COLO668 (cell line): ENCODE measurements at regions not wholly inside any gene's neighbourhood (a gene's known extent, or its start where the extent isn't known, plus 50 kb on each side); places are given as distances from the start of the nearest gene placed in this dataset.
"Not testable (repeated sequence)": the region's sequence is repeated elsewhere in the genome, so short reads cannot be mapped to it uniquely, and the experiment has no call there.

Experiments used
- DNase-seq: peaks from one replicate; lab custom pipeline; 2025; ENCODE audit not compliant: unreplicated experiment; lab: John Stamatoyannopoulos, UW

DNA sequence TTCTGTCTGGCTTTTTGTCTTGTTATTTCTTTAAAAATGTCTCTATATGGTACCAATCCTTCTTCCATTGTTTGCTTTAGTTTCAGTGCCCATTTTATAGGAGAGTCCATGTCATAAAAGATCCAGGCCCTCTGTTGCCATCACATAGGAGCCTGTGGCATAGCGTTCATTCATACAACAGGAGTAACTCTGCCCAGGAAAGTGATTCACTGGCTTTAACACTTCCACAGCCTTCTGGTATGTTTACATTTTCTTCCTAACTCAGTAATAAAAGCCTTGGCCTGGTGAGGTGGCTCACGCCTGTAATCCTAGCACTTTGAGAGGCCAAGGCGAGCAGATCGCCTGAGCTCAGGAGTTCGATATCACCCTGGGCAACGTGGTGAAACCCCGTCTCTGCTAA is 519.3 kb upstream of the PTGER4 start:
- no peak for DNase-seq

DNA sequence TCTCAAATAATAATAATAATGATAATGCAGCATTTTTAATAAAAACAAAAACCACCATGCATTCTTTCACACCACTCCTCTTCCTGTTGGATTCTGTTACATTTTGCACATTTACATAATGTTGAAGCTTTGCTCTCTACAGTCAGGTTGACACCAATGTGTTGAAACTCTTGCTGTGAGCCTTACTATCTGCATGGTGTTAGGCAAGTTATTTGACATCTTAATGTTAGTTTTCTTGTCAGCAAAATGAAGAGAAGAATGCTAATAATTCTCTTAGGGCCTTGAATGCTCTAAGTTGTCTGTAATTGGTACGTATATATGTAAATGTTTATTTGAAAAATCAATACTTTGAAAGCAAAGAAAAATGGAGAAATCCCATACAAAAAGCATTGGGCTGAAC is 525.5 kb upstream of the PTGER4 start:
- DNase-seq, result no peak

DNA sequence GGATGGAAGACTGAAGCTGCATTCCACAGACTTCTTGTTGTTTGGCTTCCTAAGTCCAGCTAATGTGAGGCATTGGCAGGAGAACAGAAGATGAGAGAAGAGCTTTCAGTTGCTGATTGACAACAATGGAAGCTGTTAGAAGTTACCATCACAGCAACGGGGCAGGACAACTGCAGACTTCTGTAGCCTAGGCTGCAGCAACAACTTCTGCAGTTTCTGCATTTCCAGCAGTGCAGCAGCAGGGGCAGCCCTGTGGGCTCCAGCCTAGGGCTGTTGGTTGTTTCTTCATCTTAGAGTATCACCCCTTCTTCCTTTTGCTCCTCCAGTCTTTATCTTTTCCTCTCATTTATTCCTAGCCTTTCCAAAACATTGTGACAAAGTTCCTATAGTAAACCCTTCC is 528.8 kb upstream of the PTGER4 start:
- no peak for DNase-seq

DNA sequence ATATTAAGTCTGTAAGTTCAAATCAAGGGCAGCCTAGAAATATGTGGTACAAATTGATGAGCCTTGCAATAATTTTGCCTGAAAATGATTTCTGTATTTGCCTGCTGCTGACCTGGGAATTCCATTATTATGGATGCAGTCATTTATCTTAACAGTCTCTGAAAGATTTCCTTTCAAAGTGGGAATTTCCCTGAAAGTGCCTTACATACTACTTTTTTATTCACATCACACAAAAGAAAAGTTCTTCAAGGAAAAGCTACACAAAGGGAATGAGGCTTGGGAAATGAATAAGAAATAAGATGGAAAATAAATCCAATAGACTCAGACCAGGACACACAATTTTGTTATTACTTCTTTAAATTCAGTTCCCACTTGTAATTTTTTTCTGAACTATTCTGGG is 537.8 kb upstream of the PTGER4 start:
- DNase-seq, result no peak

DNA sequence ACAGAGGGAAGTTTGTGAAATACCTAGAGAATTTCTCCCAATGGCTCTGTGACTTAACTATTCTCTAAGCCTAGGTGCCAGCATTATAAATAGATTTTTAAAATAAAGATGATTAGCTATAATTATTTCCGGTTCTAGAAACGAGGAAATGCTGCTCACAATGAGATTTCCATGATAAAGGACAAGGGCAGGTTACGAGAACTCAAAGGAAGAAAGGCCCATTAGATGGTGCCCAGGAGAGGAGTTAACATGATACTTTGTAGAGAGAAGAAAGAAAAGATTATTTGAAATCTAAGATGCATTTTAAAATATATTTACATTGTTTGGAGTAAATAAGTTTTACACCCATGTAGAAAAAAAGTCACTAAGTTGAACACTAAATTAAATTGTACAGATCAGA is 538.3 kb upstream of the PTGER4 start:
- DNase-seq, result no peak

DNA sequence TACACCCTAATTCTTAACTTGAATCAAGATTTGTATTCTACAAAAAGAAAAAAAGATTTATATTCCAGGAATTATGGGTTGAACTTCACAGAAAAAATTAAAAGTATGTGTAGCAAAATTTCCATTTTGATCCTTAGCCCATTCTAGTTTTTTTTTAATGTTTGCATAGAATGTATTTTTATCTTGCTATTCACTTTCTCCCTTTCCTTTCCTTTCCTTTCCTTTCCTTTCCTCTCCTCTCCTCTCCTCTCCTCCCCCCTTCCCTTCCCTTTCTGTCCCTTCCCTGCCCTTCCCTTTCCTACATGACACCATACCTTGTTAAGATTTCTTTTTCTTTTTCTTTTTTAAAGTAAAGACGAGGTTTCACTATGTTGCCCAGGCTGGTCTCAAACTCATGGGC is 542.5 kb upstream of the PTGER4 start:
- DNase-seq, result no peak

DNA sequence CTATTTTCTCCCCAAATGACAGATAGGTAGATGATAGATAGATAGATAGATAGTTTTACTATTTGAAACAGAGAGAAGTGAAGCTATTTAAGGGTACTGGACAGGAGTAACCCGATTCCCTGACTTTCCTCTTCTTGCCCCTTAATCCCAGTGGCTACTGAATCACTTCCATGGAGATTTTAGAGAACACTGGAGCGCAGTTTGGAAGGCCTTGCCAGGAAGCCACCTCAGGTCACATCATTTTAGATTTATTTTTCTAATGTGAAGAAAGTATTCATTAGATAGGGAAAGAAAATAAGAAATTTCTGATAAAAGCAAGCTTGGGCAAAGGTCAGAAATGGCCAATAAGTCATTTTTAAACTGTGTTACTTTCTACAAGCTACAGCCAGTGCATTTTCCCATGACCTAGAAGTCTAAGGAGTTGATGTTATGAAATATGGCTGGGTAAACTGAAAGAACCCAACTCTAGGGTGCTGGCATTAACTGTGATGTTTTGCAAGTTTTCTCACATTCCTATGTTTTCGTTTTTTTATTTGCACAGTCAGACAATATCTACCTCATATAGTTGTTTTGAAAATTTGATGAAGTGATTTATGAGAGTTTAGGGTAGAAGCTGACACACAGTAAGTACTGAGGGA is 544.7 kb upstream of the PTGER4 start:
- DNase-seq, result no peak

DNA sequence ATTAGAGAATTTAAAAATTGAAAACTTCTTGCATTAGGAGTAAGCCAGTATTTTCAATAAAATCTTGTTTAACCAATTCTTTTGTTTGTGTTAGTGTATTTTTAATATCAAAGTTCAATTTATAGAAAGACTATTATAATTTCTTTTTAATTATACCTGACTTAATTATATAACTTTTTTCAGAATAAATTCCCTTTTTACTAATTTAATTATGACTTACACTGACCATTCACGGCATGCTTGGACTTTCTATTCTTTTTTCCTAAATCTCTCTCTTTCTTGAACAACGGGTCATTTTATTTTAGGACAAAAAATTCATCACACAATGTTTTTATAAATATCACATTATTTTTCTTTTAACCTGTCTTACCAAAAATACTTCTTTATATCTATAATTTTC is 555.3 kb upstream of the PTGER4 start:
- no peak for DNase-seq

DNA sequence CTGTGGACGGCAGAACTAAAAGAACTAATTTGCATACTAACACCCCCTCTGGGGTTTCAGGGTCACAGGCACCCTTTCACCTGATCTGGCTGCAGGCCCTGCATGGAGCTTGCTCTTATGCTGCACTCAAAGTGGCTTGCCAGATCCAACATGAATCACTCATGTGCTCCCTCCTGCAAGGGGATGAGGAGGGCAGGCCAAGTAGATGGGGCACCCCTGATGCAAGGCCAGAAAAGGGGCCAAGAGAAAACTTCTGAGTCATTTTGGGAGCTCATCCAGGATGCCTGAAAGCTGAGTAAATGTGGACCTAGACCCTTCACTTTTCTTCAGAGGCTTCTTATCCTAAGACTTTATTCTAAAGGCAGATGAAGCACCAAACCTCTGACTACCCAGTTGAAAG is 558.5 kb upstream of the PTGER4 start:
- DNase-seq, result no peak

DNA sequence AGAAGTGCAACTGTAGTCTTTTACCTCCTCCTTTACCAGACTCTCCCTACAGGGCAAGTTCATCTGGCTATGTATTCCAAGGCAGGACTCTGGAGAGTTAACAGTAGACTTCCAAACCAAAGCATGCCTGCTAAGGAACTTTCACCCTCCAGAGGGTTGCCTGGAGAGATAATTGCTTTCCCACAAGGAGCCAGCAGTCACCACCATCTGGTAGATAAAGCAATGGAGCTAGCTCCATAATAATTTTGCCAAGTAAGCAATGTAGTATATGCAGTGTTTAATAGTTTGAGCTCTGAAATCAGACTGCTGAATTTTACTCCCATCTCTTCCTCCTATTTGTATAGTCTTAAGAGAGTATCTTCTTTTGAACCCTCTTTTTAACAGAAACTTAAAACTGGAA is 566.8 kb upstream of the PTGER4 start:
- no peak for DNase-seq

DNA sequence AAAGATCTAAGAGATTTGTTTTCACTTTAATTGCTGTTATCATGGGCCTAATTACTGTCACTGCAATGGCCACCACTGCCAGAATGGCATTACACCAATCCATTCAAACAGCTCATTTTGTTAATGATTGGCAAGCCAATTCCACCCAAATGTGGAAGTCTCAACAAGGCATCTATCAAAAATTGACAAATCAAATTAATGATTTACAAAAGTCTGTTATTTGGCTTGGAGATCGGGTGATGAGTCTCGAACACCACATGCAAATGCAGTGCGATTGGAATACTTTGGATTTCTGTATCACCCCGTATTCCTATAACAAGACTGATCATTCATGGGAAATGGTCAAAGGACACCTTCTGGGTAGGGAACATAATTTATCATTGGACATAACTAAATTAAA is 568.7 kb upstream of the PTGER4 start:
- DNase-seq, result not testable (repeated sequence)

DNA sequence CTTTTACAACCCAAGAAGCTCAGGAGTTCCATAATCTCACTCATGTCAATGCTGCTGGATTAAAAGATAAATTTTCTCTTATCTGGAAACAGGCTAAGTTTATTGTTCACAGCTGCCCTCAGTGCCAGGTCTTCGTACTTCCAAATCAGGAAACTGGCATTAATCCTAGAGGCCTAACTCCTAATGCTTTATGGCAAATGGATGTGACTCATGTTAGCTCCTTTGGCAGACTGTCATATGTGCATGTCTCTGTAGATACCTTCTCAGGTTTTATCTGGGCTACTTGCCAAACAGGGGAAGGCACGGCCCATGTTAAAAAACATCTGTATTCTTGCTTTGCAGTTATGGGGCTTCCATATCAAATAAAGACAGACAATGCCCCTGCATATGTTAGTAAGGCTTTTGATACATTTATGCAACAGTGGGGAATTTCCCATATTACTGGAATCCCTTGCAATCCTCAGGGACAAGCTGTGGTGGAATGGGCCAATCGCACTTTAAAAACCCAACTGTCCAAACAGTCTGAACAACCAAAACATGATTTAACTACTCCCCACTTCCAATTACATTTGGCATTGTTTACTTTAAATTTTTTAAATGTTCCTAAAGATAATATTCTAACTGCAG is 570.8 kb upstream of the PTGER4 start:
- DNase-seq, result not testable (repeated sequence)

DNA sequence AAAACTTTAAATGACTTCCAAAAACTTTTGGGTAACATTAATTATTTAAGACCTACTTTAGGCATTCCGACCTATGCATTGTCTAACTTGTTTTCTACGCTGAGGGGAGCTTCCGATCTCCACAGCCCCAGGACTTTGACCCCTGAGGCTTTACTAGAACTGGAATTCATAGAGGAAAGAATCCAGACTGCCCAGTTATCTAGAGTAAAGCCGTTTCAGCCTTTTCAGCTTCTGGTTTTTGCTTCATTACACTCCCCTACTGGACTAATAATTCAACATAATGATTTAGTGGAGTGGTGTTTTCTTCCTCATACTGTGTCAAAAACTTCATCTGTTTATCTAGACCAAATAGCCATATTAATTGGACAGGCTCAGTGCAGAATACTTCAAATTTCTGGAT is 571.9 kb upstream of the PTGER4 start:
- not testable (repeated sequence) for DNase-seq

DNA sequence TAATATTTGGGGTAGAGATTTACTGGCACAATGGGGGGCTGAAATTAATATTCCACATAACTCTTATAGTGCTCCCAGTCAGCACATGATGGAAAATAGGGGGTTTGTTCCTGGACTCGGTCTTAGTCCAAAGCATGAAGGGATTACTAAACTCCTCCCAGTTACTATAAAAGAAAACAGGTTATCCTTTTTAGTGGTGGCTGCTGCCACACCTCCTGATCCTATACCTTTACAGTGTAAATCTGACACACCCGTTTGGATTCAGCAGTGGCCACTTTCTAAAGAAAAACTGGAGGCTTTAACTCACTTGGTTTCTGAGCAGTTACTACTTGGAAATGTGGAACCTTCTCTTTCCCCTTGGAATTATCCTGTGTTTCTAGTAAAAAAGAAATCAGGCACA is 572.9 kb upstream of the PTGER4 start:
- DNase-seq, result no peak

DNA sequence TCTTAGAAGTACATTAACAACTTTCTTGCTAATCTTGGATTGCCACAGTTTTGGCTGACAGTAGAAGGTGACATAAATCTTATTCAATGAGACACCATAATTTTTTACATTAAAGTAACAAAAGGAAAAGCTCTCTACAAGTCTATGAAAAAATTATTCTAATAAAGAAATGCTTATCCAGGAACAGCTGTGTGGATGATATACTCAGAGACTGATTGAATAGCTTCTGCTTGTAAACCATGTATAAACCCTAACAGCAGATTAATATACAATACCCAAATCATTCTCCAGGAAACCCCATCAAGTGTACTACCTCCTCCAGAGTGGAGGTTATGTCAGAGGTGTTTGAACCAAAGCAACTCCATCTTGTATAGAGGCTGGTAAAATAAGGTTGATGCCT is 581.4 kb upstream of the PTGER4 start:
- no peak for DNase-seq

DNA sequence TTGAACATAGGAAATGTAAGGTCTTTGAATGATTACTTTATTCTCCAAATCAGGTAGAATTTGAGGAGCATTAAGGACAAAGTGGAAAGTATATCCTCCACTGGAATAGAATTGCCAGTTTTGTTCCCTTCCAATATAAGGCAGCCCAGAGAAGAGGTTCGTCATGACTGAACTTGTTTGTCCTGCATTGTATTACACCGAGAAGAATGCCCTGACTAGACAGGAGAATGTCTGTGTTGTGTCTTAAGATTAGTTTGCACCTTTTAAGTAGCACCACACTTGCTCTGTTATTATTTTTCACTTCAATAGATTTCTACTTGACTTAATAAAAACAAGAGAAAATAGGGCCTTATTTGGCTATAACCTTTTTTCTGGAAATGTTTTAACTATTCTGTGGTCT is 586.2 kb upstream of the PTGER4 start:
- DNase-seq, result no peak

DNA sequence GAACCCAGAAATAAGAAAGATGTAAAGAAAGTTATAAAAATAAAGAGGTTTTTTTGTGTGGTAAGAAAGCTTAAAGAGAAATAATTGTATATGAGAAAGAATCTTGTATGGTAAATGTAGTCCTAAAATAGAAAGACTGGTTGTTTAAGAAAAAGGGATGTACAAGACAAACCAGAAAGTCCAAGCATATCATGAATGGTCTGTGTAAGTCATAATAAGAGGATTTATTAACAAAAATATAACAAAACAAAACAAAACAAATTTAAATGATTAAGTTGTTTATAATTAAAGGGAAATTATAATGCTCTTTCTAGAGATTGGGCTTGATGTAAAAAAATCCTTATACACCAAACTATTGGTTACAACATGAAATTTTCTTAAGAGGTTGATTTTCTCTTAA is 590.4 kb upstream of the PTGER4 start:
- no peak for DNase-seq

DNA sequence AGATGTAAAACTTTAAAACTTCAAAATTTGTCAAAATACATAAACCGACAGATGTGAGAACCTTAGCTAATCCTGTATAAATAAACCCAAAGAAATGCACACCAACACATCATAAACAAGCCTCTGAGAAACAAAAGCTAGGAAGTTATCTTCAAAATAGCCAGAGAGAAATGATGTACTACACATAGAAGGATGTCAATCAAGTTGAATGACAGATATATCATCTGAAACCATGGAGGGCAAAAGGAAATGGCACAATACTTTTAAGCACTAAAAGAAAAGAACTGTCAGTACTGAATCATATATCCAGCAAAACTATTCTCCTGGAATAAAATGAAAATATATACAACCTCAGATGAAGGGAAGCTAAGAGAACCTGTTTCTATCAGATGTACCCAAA is 595.1 kb upstream of the PTGER4 start:
- DNase-seq, result no peak

DNA sequence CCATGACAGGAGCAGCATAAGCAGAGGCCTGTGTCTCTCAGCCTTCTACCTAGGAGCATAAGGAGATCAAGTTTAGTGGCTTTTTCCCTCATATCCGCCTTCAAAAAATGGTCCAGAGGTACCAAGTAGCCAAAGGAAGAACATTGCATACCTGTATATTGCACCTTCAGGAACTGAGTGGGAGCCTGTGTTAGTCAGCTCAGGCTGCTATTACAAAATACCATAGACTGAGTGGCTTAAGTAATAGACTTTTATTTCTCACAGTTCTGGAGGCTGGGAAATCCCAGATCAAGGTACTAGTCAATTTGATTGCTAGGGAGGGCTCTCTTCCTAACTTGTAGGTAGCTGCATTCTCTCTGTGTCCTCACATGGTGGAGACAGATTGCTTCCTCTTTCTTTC is 597.4 kb upstream of the PTGER4 start:
- DNase-seq, result no peak

DNA sequence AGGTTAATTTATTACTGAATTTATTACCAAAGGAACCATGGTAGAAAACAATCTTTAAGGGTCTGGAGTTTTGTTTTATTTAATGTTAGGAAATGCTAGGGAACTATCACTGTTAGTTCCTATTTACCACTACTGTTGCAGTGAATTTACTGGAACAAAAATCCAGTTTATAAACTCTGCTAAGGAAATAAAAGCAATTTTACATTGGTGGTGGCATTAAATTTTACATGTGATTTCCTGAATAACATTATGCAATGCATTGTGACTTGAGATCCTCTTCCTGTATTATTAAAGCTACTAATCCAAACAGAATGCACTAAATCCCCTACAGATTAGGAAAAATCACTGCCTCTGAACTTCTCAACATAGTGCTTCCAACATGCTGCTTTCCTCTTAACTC is 599.5 kb upstream of the PTGER4 start:
- DNase-seq, result no peak

DNA sequence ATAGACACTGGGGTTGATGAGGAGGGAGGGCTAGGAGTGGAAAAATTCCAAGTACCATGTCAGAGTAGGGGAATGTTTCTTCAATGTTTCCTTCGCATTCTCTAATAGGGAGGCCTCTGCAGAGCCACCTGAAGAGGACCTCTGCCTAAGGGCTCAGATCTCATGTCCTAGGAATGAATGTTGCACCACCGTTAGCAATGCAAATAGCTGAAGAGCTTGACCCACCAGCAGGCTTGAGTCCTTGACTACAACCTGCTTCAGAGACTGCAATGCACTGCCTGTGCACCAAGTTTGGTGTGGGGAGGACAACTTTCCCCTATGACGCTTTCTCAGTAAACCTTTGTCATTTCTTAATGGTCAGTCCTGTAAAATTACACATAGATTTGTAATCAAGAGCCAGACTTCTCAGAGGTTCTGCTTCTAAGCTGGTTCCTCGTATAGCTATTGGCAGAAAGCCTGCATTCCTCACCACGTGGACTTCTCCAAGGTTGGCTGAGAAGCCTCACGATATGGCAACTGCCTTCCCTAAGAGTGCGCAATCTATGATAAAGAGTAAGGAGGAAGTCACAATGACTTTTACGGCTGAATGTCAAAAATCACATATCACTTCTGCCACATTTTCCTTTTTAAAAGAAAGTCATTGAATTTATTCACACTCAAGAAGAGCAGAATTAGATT is 600.7 kb upstream of the PTGER4 start:
- no peak for DNase-seq

DNA sequence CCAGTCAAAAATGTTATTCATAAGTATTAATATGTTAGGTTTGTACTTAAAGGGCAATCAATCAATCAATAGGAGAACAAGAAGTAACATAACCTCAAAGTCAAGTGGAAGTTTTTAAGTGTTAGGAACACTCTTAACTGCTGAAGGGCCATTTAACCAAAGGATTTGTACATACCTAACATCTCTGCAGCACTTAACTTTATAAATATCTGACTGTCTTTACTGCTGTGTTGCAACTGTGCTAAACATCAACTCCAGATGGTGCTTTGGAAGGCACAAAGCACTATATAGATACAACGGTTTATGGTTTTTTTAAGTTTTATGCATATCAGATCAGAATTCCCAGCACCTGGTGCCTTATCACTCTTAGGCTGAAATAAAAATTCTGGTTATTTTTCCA is 604.9 kb upstream of the PTGER4 start:
- DNase-seq, result no peak

DNA sequence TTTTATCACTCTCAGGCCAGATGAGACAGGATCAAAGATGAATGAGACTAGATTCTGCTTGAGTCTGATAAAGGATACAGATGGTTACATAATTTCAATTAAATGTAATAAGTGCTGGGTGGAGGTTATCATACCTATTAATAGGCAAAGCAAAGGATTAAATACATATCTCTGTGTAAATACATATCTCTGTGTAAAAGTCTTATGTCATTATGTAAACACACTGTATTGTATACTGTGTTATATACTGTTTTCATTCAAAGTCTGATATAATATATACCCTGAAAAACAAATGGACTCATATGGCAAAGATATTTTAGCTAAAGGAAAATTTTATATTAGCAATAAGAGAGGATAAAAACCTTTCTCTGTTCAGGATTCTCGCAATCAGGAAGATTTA is 605.8 kb upstream of the PTGER4 start:
- no peak for DNase-seq
